CD4-positive, alpha-beta T cell treated with Interleukin-1 beta for 1 hour (primary cell): ENCODE measurements at regions not wholly inside any gene's neighbourhood (a gene's known extent, or its start where the extent isn't known, plus 50 kb on each side); places are given as distances from the start of the nearest gene placed in this dataset.

Experiments used
- DNase-seq, 2 donors: peaks; one replicate each; pipeline ENCODE4 v3.0.0-alpha.2; 2020 to 2022

- DNase-seq: no peak
Observed at GRCh38 chr2:2557475-2557874, 226.4 kb upstream of the MYT1L start.

GRCh38 chr2:2550856-2551255 is 219.8 kb upstream of the MYT1L start:
- no peak for DNase-seq

- no peak for DNase-seq
Observed at GRCh38 chr2:2547911-2548310, 216.8 kb upstream of the MYT1L start.

- no peak for DNase-seq
Observed at GRCh38 chr2:2547451-2547850, 216.4 kb upstream of the MYT1L start.

GRCh38 chr2:2546046-2546445 is 215.0 kb upstream of the MYT1L start:
- DNase-seq: no peak

- no peak for DNase-seq
Observed at GRCh38 chr2:2542966-2543611, 212.0 kb upstream of the MYT1L start.

- DNase-seq: no peak
Observed at GRCh38 chr2:2542316-2542715, 211.2 kb upstream of the MYT1L start.

- DNase-seq: no peak
Observed at GRCh38 chr2:2540406-2540805, 209.3 kb upstream of the MYT1L start.

- no peak for DNase-seq
Observed at GRCh38 chr2:2536416-2537056, 205.5 kb upstream of the MYT1L start.

GRCh38 chr2:2530334-2530733 is 199.3 kb upstream of the MYT1L start:
- DNase-seq: no peak

- no peak for DNase-seq
Observed at GRCh38 chr2:2528846-2529245, 197.8 kb upstream of the MYT1L start.

GRCh38 chr2:2527148-2527547 is 196.1 kb upstream of the MYT1L start:
- no peak for DNase-seq

GRCh38 chr2:2524348-2524941 is 193.4 kb upstream of the MYT1L start:
- no peak for DNase-seq

- no peak for DNase-seq
Observed at GRCh38 chr2:2523461-2524347, 192.6 kb upstream of the MYT1L start.

- no peak for DNase-seq
Observed at GRCh38 chr2:2520401-2520811, 189.3 kb upstream of the MYT1L start.

- no peak for DNase-seq
Observed at GRCh38 chr2:2519381-2519780, 188.3 kb upstream of the MYT1L start.

- DNase-seq: no peak
Observed at GRCh38 chr2:2517399-2517798, 186.3 kb upstream of the MYT1L start.

- no peak for DNase-seq
Observed at GRCh38 chr2:2516386-2516785, 185.3 kb upstream of the MYT1L start.

GRCh38 chr2:2512931-2513330 is 181.9 kb upstream of the MYT1L start:
- no peak for DNase-seq

GRCh38 chr2:2507417-2507997 is 176.4 kb upstream of the MYT1L start:
- DNase-seq: no peak

GRCh38 chr2:2506536-2506935 is 175.5 kb upstream of the MYT1L start:
- DNase-seq: no peak

GRCh38 chr2:2505604-2506003 is 174.5 kb upstream of the MYT1L start:
- DNase-seq: no peak

GRCh38 chr2:2503864-2504418 is 172.9 kb upstream of the MYT1L start:
- no peak for DNase-seq
